Suprapubic skin (tissue), 4 donors: ENCODE measurements at regions not wholly inside any gene's neighbourhood (a gene's known extent, or its start where the extent isn't known, plus 50 kb on each side); places are given as distances from the start of the nearest gene placed in this dataset.

Source experiments
- POLR2A ChIP-seq, 2 donors: fragments of 450-650 bp; IDR thresholded peaks; one replicate each; pipeline ENCODE4 v1.6.1; 2017; ENCODE audit warnings: antibody characterized with exemption in 2 of 2, mild to moderate bottlenecking in 2 of 2, moderate library complexity in 2 of 2
- POLR2AphosphoS5 ChIP-seq, 3 donors: sonication (generic); formaldehyde crosslinking; IDR thresholded peaks; one replicate each; pipeline ENCODE4 v1.6.1; 2017; ENCODE audit warnings: antibody characterized with exemption in 3 of 3
- TF ChIP-seq, protein P1 (sequence below), 2 donors: fragments of 200-600 bp in 1 of 2; fragments of 450-650 bp in 1 of 2; sonication (generic) in 1 of 2; IDR thresholded peaks; one replicate each; pipeline ENCODE4 v1.5.1; 2016 to 2019; ENCODE audit warnings: antibody characterized with exemption in 2 of 2, mild to moderate bottlenecking in 1 of 2, moderate library complexity in 1 of 2

DNA sequence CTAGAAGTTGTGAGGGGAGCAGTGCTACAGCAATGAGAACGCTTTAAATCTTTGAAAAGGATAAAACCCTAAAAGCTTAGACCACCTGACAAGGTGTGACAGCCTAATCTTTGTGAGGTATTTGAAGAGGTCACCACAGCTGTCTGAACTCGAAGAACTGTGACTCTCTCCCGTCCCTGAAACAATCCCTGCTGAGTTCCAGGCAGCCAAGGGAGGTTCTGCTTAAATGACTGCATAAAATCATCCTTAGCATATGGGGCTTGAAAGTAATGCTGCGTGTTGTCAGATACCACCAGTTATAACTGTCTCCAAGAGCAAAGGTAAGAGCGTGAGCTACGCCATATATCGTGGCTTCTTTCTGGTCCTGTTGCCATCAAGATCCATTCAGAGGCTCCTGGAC, 696.3 kb downstream of the PCDH7 start:
- TF ChIP-seq, protein P1, sequence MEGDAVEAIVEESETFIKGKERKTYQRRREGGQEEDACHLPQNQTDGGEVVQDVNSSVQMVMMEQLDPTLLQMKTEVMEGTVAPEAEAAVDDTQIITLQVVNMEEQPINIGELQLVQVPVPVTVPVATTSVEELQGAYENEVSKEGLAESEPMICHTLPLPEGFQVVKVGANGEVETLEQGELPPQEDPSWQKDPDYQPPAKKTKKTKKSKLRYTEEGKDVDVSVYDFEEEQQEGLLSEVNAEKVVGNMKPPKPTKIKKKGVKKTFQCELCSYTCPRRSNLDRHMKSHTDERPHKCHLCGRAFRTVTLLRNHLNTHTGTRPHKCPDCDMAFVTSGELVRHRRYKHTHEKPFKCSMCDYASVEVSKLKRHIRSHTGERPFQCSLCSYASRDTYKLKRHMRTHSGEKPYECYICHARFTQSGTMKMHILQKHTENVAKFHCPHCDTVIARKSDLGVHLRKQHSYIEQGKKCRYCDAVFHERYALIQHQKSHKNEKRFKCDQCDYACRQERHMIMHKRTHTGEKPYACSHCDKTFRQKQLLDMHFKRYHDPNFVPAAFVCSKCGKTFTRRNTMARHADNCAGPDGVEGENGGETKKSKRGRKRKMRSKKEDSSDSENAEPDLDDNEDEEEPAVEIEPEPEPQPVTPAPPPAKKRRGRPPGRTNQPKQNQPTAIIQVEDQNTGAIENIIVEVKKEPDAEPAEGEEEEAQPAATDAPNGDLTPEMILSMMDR (IDR thresholded peaks at IDR 0.05) = no peak
- no peak for TF ChIP-seq POLR2A (IDR thresholded peaks at IDR 0.05)
- no peak for TF ChIP-seq POLR2AphosphoS5 (IDR thresholded peaks at IDR 0.05)
